ENCODE measurements at regions not wholly inside any gene's neighbourhood (a gene's known extent, or its start where the extent isn't known, plus 50 kb on each side); places are given as distances from the start of the nearest gene placed in this dataset.

GRCh38 chr9:107969141-107969540 is 479.6 kb upstream of the KLF4 start:
- no peak for DNase-seq

- DNase-seq = no peak
Observed at GRCh38 chr9:107963246-107963645, 473.7 kb upstream of the KLF4 start.

DNA sequence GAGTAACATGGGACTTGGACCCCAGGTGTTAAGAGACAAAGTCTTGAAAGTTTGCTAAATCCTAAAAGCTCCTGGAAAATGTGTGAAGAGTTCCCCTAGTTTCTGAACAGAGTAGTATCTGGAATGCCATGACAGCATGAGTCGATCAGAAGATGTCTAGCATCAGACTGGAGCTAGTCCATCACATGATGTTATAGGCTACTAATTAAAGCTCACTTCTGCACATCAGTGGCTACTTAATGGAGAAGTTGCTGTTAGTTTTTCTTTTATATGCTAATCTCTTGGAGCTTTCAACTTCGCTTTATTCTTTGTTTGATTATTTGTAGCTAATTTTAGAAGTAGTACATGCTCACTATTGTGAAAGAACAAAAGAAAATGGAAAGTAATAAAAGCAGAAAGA is 471.3 kb upstream of the KLF4 start:
- DNase-seq = no peak

- DNase-seq = no peak
Observed at GRCh38 chr9:107954312-107954711, 464.7 kb upstream of the KLF4 start.

DNA sequence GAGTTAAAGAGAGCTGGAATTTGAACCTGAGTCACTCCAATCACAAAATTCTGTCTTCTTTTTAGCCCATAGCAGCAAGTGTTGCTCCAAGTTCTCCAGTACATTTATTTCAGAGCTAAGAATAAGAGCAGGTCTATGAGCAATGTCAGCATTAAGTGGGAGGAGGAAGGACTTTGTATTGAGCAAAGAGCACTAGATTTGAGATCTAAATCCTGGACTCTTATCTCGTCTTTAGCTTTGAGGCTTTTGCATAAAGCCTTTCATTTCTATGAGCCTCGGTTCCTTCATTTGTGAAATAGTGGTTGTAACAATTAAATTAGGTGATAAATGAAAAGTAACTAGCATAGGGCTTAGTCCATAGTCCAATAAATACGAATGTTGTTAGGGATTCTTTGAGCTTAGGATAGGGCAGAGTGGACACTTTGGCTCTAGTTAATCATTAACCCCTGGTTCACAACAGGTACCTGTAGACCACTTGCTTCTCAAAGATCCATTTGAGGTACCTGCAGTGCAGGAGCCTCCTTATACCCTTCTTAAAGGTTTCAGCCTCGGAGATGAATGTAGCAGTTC is 464.1 kb upstream of the KLF4 start:
- no peak for DNase-seq

- no peak for DNase-seq
Observed at GRCh38 chr9:107952773-107953172, 463.2 kb upstream of the KLF4 start.

DNA sequence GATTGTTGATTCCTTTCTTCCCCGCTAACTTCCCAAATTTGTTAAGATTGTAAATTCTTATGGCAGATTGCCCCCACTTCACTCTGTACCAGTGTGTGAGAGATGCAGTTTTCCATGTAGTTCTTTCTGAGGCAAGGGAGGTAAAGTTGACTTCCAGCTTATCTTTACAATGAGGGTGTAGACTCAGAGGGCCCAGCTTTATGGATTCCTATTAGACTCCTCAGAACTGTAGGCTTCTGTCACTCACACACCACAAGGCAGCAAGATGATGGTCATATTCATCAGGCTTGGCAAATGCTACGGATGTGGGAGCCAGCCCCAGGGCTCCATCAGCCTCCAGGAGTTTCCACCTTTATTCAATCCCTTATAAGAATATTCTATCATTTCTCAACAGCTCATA is 461.9 kb upstream of the KLF4 start:
- DNase-seq = no peak

DNA sequence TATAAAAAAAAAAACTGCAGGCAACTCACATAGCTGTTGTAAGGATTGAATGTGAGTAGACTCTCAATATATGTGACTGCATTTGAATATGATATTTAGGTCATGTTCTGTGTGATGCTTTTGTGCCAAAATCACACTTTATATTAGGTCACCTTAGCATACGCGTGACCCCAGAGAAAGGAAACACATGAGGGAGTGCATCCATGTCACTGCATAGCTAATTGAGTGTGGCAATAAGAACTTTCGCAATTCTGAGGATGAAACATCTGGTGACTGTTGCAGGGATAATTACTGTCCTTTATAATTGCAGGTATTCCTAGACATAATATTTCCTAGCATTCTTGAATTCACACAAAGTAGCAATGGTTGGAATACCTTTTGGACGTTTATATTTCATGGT is 459.5 kb upstream of the KLF4 start:
- DNase-seq = no peak

- no peak for DNase-seq
Observed at GRCh38 chr9:107948601-107949000, 459.0 kb upstream of the KLF4 start.

GRCh38 chr9:107948086-107948485 is 458.5 kb upstream of the KLF4 start:
- no peak for DNase-seq

DNA sequence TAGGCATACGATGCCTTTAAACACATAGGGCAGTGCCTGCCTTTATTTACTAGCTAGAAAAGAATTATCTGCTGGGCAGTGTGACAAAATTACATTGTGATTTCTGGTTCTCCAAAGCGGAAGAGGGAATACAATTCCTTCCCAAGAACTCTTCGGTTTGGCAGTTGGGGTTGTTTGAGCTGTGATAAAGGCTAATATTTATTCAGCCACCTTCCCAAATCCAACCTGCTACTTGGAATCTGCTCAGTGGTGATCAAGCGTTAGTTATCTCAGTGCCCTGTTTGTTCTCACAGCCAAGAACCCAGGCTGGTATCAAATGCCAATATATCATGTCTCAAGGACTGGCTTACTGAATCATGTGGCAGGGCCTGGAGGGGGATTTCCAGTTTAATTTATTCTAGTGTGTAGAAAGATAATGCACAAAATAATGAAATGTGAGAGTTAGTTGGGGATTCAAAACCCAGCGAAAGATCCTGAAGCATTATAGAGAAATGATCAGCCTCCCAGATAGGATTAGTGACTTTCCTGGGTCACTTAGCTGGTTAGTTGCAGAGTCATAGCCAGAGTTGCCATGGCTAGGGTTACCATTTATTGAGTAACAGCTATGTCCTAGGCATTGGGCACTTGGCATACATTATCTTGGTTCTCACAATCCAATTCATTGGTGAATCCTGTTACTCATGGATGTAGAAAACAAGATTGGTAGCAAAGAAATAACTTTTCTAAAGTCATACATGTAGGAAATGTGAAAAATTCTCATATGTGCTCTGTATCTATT is 457.0 kb upstream of the KLF4 start:
- no peak for DNase-seq

- no peak for DNase-seq
Observed at GRCh38 chr9:107945961-107946360, 456.4 kb upstream of the KLF4 start.

DNA sequence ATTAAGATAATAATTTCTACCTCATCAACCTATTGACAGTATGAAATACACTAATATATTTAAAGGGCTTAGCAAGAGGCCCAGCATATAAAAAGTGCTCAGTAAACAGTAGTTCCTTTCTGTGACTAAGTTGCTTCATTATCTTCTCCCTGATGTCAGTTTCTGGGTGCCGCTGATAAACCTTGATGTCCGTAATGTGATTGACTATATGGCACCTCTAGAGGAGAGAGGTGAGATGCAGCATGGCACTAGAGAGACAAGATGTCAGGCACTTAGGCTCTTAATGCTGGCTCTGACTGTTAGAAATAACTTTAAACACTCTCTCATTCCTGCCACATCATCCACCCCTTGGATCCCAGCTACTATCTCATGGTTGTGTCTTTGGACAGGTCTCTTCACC is 455.9 kb upstream of the KLF4 start:
- DNase-seq = no peak

GRCh38 chr9:107944387-107944786 is 454.8 kb upstream of the KLF4 start:
- DNase-seq = no peak

GRCh38 chr9:107943901-107944300 is 454.3 kb upstream of the KLF4 start:
- DNase-seq = no peak

- DNase-seq = no peak
Observed at GRCh38 chr9:107942856-107943255, 453.3 kb upstream of the KLF4 start.

DNA sequence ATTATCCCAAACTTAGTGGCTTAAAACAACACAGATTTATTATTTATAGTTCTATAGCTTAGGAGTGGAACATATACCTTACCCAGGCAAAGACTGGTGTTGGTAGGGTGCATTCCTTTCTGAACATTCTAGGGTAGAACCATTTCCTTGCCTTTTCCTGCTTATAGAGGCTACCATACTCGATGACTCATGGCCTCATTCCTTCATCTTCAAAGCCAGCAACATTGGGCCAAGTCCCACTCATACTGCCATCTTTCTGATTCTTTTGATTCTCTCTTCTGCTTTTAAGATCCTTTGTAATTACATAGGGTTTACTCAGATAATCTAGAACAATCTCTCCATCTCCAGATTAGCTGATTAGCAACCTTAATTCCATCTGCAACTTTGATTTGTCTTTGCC is 452.7 kb upstream of the KLF4 start:
- DNase-seq = no peak

DNA sequence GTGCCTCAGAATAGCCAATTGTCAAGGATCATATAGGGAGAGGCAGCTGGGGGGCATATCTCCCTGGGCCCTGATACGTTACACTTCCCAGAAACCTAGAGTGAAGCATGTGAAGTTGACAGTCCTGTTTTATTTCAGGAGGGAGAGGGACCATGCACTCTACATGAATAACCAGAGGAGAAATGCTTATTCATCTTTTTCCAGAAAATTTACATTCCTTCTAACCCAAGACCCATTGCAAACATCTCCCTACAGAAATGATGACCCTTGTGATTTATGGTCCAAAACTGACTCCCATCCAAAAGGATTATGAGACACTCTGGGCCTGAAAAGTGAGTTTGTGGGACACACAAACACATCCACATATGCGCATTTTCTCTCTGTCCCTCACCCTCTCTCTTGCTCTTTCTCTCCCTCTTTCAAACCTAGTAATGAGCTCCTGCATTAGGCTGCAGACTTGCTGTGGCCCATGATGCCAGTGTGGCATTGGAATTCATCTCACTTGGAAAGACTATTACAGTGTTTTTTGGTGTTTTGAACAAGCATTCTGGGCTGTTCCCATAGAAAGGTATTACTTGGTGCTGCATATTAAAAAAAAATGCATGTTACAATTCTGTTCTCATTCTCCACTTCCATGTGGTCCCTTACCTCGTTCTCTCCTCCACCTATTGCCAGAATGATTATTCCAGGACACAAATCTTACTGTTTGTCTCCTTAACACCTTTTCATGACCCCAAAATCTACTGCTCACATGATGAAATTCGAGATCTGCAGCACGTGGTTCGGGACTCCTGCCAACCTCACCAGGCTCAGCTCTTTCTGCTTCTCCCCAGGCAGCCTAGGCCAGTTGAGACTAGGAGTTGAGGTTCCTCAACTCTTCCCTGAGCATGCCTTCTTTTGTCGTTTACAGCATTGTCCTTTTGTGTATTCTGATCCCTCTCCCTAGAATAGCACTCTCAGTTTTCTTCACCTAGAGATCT is 451.3 kb upstream of the KLF4 start:
- DNase-seq = no peak

- no peak for DNase-seq
Observed at GRCh38 chr9:107938801-107939386, 449.3 kb upstream of the KLF4 start.

GRCh38 chr9:107935931-107936330 is 446.4 kb upstream of the KLF4 start:
- no peak for DNase-seq

GRCh38 chr9:107933516-107933915 is 443.9 kb upstream of the KLF4 start:
- DNase-seq = no peak

DNA sequence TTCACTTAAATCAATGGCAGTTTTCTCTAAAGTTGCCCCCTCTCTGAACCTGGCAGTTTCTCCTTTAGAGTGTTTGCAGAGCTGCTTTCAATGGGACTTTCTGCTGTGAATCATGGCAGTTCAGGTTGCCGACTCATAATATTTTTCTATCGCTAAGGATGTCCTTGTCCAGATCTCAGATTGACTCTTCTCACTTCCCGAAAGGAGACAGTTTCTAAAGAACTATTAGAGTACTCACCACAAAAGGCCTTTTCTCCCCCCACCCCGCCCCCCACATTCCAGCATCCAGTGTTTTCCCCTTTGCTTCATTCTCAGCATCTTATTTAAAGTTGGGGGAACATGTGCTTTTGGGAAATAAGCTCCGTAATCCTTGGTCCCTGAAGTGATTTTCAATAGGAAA is 443.5 kb upstream of the KLF4 start:
- no peak for DNase-seq

DNA sequence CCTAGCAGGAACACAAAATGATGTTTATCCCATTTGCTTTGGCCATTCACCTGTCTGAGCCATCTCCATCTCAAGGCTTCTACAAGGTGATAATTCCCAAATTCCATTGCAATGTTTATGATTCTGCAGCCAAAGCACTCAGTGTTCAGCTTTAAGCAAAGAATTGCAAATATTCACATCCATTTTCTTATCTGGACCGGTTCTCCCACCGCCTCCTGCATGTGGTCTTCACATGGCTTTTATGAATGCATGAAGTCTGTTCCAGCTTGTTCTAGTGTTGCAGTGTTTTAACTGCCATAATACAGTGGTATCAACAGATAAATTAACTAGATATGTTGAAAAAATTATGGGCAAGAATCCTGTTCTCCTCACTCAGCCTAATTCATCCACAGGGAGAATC is 443.0 kb upstream of the KLF4 start:
- no peak for DNase-seq
